ENCODE measurements at regions not wholly inside any gene's neighbourhood (a gene's known extent, or its start where the extent isn't known, plus 50 kb on each side); places are given as distances from the start of the nearest gene placed in this dataset.

DNA sequence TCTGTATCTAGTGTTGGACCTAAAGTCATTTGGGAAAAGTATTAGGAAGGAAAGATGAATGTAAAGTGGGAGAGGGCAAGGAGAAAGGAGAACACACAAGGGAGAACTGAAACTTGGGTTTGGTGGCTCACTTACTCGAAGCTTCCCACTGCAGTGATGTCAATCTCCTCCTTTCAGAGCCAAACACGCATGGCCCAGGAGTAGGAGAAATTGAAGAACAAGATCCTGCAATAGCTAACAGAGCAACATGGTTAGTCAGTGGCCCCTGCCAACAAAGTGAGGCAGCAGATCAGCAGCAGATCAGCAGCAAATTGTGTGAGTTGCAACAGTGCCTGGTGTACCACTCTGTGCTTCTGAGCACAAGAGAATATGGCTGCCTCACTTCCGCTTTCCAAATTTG, 366.4 kb downstream of the PSAT1 start:
- POLR2A ChIA-PET, result no interaction called here
- Mint-ChIP-seq H3K27ac (no peak overlapping the region), H3K4me1 (no peaks in the 10 kb centered on the region), H3K27me3 (no peaks in the 10 kb centered on the region), H3K36me3 (ENCODE audit: low read depth) (no peaks in the 10 kb centered on the region), H3K9me3 (no peaks in the 10 kb centered on the region), H3K4me3 (no peak overlapping the region)
- no peak for DNase-seq
- CTCF ChIA-PET, result no interaction called here

DNA sequence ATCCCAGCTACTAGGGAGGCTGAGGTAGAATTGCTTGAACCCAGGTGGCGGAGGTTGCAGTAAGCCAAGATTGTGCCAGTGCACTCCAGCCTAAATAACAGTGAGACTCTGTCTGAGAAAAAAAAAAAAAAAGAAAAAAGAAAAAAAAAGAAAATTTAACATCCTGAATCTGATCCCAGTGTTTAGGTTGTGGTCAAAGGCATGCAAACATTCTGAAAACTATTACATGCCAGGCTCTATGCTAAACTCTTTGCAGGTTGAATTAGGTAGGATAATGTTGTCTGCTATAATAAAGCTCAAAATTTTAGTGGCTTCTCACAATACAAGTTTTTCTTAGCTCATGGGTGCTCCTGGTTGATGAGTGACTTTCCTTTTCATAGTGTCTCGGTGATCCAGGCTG, 367.4 kb downstream of the PSAT1 start:
- POLR2A ChIA-PET, result no interaction called here
- CTCF ChIA-PET, result no interaction called here
- Mint-ChIP-seq H3K27me3 (no peaks in the 10 kb centered on the region), H3K4me3 (no peak overlapping the region), H3K36me3 (ENCODE audit: low read depth) (no peaks in the 10 kb centered on the region), H3K27ac (no peak overlapping the region), H3K4me1 (no peaks in the 10 kb centered on the region), H3K9me3 (no peaks in the 10 kb centered on the region)
- no peak for DNase-seq

DNA sequence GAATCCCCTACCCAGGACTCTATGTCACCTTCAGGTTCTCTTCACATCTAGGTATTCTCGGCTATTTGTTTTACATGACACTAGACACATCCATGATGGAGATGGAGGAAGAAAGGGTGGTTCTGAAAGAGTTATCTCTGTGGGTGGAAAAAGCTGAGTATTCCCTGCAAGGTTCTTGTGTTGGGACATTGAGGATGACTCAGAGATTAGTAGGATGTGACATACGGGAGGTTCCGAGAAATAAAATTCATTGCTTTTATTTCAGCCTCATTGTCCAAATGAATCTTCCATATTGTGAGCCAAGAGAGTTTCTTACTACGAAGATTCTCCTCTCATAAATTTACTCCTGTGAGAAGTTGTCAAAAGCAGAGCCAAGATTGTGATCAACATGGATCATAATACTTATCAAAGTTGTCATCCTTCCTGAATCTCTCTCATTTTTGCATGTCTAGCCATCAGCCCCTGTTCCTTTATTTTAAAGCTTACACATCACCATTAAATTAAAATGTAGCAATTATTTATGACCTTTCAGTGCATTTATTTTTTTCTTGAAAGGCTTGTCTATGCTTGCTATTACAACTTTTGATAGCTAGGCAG, 370.0 kb downstream of the PSAT1 start:
- Mint-ChIP-seq H3K4me3 (no peak overlapping the region), H3K4me1 (no peaks in the 10 kb centered on the region), H3K27me3 (no peaks in the 10 kb centered on the region), H3K9me3 (no peaks in the 10 kb centered on the region), H3K27ac (no peak overlapping the region), H3K36me3 (ENCODE audit: low read depth) (no peaks in the 10 kb centered on the region)
- ChIA-PET CTCF (no interaction called here), POLR2A (no interaction called here)
- no peak for DNase-seq

DNA sequence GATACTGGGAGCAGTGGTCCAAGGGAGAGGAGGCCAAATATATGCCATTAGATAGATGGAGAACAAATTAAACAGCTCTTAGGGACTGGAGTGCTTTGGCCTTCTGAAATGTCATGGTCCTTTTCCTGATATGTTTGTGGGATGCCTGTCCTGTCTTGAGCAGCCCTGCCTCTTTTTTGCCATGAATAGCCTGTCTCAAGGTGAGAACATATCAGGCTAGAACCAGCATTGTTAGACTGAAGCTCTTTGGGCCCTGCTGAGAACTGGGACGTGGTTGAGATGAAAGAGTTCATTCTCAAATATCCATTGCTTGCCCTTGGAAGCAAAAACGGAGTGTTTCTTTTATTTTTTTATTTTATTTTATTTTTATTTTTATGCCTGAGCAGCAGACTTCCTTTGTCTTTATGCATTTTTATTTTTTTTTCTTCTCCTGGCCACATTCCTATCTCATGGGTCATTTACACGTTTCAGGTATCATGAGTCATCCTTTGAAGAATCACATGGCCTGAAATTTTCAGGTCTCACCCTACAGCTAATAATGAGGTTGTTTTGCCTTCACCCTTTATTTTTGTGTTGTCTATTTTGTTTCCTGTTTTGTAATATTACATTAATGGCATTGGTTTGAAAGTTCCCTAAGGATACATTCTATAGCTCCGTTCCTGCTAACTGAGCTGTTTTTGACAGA, 371.4 kb downstream of the PSAT1 start:
- Mint-ChIP-seq H3K4me1 (no peaks in the 10 kb centered on the region), H3K9me3 (no peaks in the 10 kb centered on the region), H3K27ac (no peak overlapping the region), H3K27me3 (no peaks in the 10 kb centered on the region), H3K36me3 (ENCODE audit: low read depth) (no peaks in the 10 kb centered on the region), H3K4me3 (no peak overlapping the region)
- ChIA-PET POLR2A (no interaction called here), CTCF (no interaction called here)
- DNase-seq, result no peak

DNA sequence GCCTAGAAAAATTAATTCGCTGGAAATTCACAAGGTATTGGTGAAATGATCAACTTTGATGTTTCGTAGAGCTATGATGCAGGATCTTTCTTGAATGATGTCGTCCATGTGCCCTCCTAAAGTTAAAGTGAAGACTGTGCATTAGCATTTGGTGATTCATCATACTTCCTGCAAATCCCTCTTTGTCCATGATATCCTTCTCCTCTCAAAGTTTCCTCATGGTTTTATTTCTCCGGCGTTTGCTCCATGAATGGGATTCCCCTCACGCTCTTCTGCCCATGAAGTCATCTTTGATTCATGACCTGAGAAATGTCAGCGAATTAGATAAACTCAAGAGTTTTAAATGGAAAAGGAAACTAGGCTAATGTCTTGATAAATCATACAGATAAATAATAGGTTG, 372.7 kb downstream of the PSAT1 start:
- no peak for DNase-seq
- H3K27me3 Mint-ChIP-seq, result no peaks in the 10 kb centered on the region
- H3K36me3 Mint-ChIP-seq (ENCODE audit: low read depth), result no peaks in the 10 kb centered on the region
- CTCF ChIA-PET, result no interaction called here
- POLR2A ChIA-PET, result no interaction called here
- H3K4me3 Mint-ChIP-seq, result no peak overlapping the region
- no peaks in the 10 kb centered on the region for H3K9me3 Mint-ChIP-seq
- no peak overlapping the region for H3K27ac Mint-ChIP-seq
- no peaks in the 10 kb centered on the region for H3K4me1 Mint-ChIP-seq

DNA sequence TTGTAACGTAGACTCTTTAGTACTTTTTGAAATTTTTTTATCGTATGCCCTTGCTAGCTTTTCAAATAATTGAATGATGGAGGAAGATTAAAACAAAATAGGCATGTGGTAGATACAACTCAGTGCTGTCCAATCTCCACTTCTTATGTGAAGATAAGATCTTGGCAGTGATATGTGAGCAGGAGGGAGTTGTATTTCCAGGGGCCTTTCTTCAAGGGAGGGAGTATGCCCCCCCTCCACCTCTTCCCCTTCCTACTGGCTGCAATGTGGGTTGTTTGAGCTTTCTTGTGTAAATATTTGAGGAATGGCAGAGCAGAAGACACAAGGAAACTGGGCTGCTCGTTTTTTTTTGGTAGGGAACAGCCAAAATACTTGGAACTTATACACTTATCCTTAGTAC, 374.9 kb downstream of the PSAT1 start:
- H3K27me3 Mint-ChIP-seq, result no peaks in the 10 kb centered on the region
- H3K4me1 Mint-ChIP-seq, result no peaks in the 10 kb centered on the region
- ChIA-PET POLR2A (no interaction called here), CTCF (interaction anchor here (0.6 kb wide), 1 partner anchor 225 kb away, joined by 3 read pairs; no protein-coding TSS in a partner anchor)
- H3K36me3 Mint-ChIP-seq (ENCODE audit: low read depth), result no peaks in the 10 kb centered on the region
- H3K9me3 Mint-ChIP-seq, result no peaks in the 10 kb centered on the region
- H3K27ac Mint-ChIP-seq, result no peak overlapping the region
- no peak overlapping the region for H3K4me3 Mint-ChIP-seq
- DNase-seq, result no peak

DNA sequence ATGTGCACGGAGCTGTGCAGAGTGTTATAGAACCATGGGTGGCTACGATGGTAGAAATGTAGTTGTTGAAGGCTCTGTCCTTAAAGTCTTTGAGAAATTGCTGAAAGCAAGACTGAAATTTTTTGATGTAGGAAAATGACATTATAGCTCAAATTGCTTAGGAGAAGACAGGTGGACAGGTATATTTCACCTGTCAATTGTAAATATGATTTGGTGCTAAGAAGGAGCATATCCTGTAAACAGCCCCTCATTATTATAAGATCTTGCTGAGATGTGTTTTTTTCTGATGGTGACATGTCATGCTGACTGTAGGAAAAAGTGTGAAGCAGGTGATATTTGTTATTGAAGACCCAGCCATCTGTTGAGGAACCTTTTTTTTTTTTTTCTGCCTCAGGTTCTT, 377.9 kb downstream of the PSAT1 start:
- CTCF ChIA-PET, result no interaction called here
- no peaks in the 10 kb centered on the region for H3K9me3 Mint-ChIP-seq
- no peak overlapping the region for H3K4me3 Mint-ChIP-seq
- no peaks in the 10 kb centered on the region for H3K27me3 Mint-ChIP-seq
- no peak for DNase-seq
- POLR2A ChIA-PET, result no interaction called here
- H3K4me1 Mint-ChIP-seq, result no peaks in the 10 kb centered on the region
- no peak overlapping the region for H3K27ac Mint-ChIP-seq
- H3K36me3 Mint-ChIP-seq (ENCODE audit: low read depth), result no peaks in the 10 kb centered on the region

DNA sequence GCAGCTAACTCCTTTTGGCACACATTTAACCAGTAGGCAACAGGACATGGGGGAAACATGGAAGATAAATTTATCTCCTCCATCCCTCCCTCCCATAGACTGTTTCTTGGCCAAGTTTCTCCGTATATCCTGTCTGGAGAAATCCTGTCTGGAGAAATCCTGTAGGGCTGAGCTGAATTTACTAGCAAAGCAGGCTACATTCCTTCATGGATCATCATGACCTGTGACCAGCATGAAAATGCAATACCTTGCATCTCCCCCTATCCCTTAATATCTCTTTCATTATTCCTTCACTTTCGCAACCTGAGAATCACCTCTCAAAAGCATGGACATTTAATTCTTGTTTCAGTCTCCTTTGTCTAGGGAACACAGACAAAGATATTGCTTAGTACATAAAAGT, 379.1 kb downstream of the PSAT1 start:
- Mint-ChIP-seq H3K27ac (no peak overlapping the region), H3K4me1 (no peaks in the 10 kb centered on the region), H3K9me3 (no peaks in the 10 kb centered on the region), H3K27me3 (no peaks in the 10 kb centered on the region), H3K36me3 (ENCODE audit: low read depth) (no peaks in the 10 kb centered on the region), H3K4me3 (no peak overlapping the region)
- DNase-seq, result no peak
- CTCF ChIA-PET, result no interaction called here
- POLR2A ChIA-PET, result no interaction called here

DNA sequence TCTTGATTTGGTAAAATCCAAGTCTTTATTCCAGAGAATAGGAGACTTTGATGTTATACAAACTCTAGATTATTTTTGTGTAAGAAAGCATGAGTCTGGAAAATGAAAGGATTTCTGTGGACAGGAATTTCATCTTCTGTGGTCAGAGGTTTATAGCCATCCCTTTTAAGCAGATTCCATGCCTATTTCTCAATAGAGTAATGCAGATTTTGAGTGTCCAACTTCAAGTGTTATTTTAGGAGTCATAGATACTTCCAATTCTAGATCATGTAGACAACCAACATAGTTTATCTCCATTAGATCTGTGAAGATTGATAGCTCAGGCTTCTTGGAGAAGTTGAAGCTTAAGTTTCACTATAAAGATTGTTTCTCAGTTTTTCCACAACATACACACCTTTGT, 379.7 kb downstream of the PSAT1 start:
- no peak overlapping the region for H3K27ac Mint-ChIP-seq
- H3K4me3 Mint-ChIP-seq, result no peak overlapping the region
- no peaks in the 10 kb centered on the region for H3K9me3 Mint-ChIP-seq
- DNase-seq, result no peak
- H3K36me3 Mint-ChIP-seq (ENCODE audit: low read depth), result no peaks in the 10 kb centered on the region
- H3K4me1 Mint-ChIP-seq, result no peaks in the 10 kb centered on the region
- H3K27me3 Mint-ChIP-seq, result no peaks in the 10 kb centered on the region
- POLR2A ChIA-PET, result no interaction called here
- CTCF ChIA-PET, result no interaction called here

DNA sequence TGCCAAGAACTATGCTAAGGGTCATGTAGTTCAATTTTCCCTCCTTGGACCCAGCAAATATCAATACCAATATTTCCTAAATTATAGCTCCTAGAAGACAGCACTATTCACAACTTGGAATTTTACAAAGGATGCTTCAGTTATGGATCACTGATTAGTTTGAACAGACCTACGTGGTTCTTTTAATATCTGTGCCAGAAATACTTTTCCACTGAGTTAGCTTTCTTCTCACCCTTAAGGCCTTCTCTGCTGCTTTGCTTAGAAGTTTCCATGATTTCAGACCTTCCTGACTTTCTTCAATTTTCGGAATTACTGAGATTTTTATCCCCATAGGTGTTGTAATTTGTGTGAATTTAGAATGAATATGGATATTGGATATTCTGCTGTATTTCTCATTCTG, 380.4 kb downstream of the PSAT1 start:
- no peaks in the 10 kb centered on the region for H3K4me1 Mint-ChIP-seq
- DNase-seq, result no peak
- no peaks in the 10 kb centered on the region for H3K9me3 Mint-ChIP-seq
- POLR2A ChIA-PET, result no interaction called here
- CTCF ChIA-PET, result no interaction called here
- no peak overlapping the region for H3K4me3 Mint-ChIP-seq
- H3K27ac Mint-ChIP-seq, result no peak overlapping the region
- H3K36me3 Mint-ChIP-seq (ENCODE audit: low read depth), result no peaks in the 10 kb centered on the region
- H3K27me3 Mint-ChIP-seq, result no peaks in the 10 kb centered on the region

DNA sequence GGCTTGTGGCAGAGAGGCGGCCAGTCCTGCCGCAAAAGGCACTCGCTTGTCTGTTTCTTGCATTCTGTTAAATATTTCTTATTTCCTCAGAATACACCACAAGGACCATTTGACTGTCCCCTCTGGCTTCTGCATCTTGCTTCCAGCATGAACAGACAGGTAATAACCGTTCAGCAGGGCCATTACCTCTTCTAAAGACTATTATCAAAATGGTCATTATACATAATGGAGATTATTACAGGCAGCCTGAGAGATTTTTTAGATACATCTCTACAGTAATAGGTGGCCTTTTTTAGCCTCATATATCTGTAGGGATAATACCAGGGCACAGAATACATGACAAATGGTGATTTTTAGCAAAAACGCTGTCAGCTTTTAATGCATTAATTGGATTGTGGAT, 382.0 kb downstream of the PSAT1 start:
- H3K9me3 Mint-ChIP-seq, result peaks cover 2% of the 10 kb centered on the region
- no peaks in the 10 kb centered on the region for H3K4me1 Mint-ChIP-seq
- DNase-seq, result no peak
- CTCF ChIA-PET, result no interaction called here
- no peaks in the 10 kb centered on the region for H3K27me3 Mint-ChIP-seq
- H3K27ac Mint-ChIP-seq, result no peak overlapping the region
- POLR2A ChIA-PET, result no interaction called here
- no peaks in the 10 kb centered on the region for H3K36me3 Mint-ChIP-seq (ENCODE audit: low read depth)
- no peak overlapping the region for H3K4me3 Mint-ChIP-seq

DNA sequence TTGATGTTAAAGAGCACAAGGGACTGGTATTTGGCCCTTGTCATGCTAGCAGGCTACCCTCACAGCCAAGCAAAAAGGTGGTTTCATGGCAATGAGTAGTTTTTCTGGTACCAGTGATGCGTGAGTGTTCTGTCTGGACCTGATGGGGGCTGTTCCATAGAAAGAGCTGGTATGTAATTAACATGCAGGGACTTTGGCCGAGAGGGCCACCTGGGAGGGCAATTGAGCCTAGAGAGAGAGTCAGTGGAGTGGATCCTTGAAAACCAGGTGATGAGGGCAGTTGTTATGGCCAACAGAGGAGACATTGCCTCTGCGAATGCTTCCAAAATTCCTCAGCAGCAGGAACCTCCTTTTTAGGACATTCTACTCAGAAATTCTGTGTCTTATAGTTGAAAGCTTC, 383.3 kb downstream of the PSAT1 start:
- CTCF ChIA-PET, result no interaction called here
- Mint-ChIP-seq H3K36me3 (ENCODE audit: low read depth) (no peaks in the 10 kb centered on the region), H3K27me3 (no peaks in the 10 kb centered on the region), H3K27ac (no peak overlapping the region), H3K9me3 (peaks cover 2% of the 10 kb centered on the region), H3K4me1 (no peaks in the 10 kb centered on the region), H3K4me3 (no peak overlapping the region)
- POLR2A ChIA-PET, result no interaction called here
- no peak for DNase-seq

DNA sequence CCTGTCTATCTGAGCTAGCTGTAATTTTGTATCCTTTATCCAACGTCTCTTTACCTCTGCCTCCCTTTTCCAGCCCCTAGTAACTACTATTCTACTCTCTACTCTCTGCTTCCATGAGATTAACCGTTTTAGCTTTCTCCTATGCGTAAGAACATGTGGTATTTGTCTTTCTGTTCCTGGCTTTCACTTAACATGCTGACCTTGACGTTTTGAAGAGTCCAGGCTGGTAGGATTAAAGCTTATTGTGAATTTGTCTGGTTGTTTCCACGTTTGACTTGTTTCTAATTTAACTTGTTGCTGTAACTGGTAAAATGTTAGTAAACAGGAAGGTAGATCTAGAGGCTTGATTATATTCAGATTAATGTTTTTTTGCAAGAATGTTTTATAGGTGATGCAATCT, 385.3 kb downstream of the PSAT1 start:
- no peak for DNase-seq
- H3K4me1 Mint-ChIP-seq, result no peaks in the 10 kb centered on the region
- no peaks in the 10 kb centered on the region for H3K27me3 Mint-ChIP-seq
- CTCF ChIA-PET, result no interaction called here
- H3K36me3 Mint-ChIP-seq (ENCODE audit: low read depth), result no peaks in the 10 kb centered on the region
- H3K4me3 Mint-ChIP-seq, result no peak overlapping the region
- POLR2A ChIA-PET, result no interaction called here
- peaks cover 2% of the 10 kb centered on the region for H3K9me3 Mint-ChIP-seq
- no peak overlapping the region for H3K27ac Mint-ChIP-seq

DNA sequence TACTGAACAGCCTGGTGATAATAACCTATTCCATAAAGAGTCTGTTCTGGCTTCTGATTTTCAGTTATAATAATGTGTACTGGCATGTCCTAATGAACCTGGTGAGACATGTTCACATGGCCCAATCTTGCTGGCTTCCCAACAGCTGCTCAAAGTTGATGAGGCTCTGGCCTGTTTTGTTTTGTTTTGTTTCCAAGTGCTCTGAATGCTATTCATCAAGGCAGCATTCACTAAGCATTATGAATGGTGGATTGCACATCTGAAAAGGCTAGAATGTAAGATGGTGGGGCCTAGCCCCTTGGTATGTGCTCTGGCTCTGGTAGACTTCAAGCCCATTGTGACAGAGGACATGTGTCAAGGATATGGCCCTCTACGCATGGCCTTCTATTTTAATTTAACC, 388.5 kb downstream of the PSAT1 start:
- Mint-ChIP-seq H3K27ac (no peak overlapping the region), H3K9me3 (peaks cover 2% of the 10 kb centered on the region), H3K4me3 (no peak overlapping the region), H3K36me3 (ENCODE audit: low read depth) (no peaks in the 10 kb centered on the region), H3K4me1 (no peaks in the 10 kb centered on the region), H3K27me3 (no peaks in the 10 kb centered on the region)
- POLR2A ChIA-PET, result no interaction called here
- DNase-seq, result no peak
- CTCF ChIA-PET, result no interaction called here
